ENCODE measurements at regions not wholly inside any gene's neighbourhood (a gene's known extent, or its start where the extent isn't known, plus 50 kb on each side); places are given as distances from the start of the nearest gene placed in this dataset.

- no peak for TF ChIP-seq REST (IDR thresholded peaks at IDR 0.05)
- TF ChIP-seq ESRRA (IDR thresholded peaks at IDR 0.05; ENCODE audit: borderline replicate concordance, low read length), result no peak
- TF ChIP-seq GATA3 (IDR thresholded peaks at IDR 0.05; ENCODE audit: borderline replicate concordance), result no peak
- no peak for TF ChIP-seq ATOH8 (CRISPR knock-in tag; IDR thresholded peaks at IDR 0.05; ENCODE audit: low read depth)
- TF ChIP-seq RCOR1 (IDR thresholded peaks at IDR 0.05; ENCODE audit: low read depth, low read length), result no peak
- no peak for TF ChIP-seq ELK1 (IDR thresholded peaks at IDR 0.05; ENCODE audit: low read depth, low read length)
- no peak for TF ChIP-seq PBX3 (IDR thresholded peaks at IDR 0.05)
- no peak for TF ChIP-seq HMGXB4 (CRISPR knock-in tag; IDR thresholded peaks at IDR 0.05; ENCODE audit: borderline replicate concordance)
Measured at GRCh38 chr1:25028907-25029599, 99.0 kb upstream of the RUNX3 start (continued).

- H3K4me1 ChIP-seq, result no peaks in the 10 kb centered on the region; the same call in 2 of the 3 replicates
- no peaks in the 10 kb centered on the region for H3K9me3 ChIP-seq
- H3K4me3 ChIP-seq, result no peak overlapping the region
- WGBS (ENCODE audit: missing lambda C conversion rate), result 80% methylated on average over 12 of the region's 12 CpGs
- ChIA-PET POLR2A (no interaction called here), CTCF (interaction anchor here (0.6 to 1.8 kb wide), 2 partner anchors 9 to 74 kb away, joined by 3 to 11 read pairs; no protein-coding TSS in a partner anchor)
- ATAC-seq (no peak), DNase-seq (ENCODE audit: low read depth in 1 of 2, low spot score in 1 of 2) (no peak), FAIRE-seq (no peak)
- H3K4me2 ChIP-seq, result no peak overlapping the region
- H3K27ac ChIP-seq, result 0 out of 6 replicates have a peak overlapping the region, but pooled peaks of 1 of the 2 experiments have one; percentile 2
- TF ChIP-seq E2F6 (IDR thresholded peaks at IDR 0.05; ENCODE audit: borderline replicate concordance, low read depth) (no peak), SMC3 (IDR thresholded peaks at IDR 0.05) (no peak), GATA3 (IDR thresholded peaks at IDR 0.05; ENCODE audit: borderline replicate concordance) (no peak), ZC3H11A (IDR thresholded peaks at IDR 0.05) (no peak), MAZ (IDR thresholded peaks at IDR 0.05; ENCODE audit: borderline replicate concordance, low read depth, low read length) (no peak), FOXS1 (CRISPR knock-in tag; IDR thresholded peaks at IDR 0.05) (no peak), REST (IDR thresholded peaks at IDR 0.05) (no peak), TP53 (CRISPR knock-in tag; IDR thresholded peaks at IDR 0.05) (no peak), RNF2 (IDR thresholded peaks at IDR 0.05; ENCODE audit: borderline replicate concordance, low read depth) (no peak), ZFP36 (IDR thresholded peaks at IDR 0.05; ENCODE audit: borderline replicate concordance, partially characterized antibody) (no peak)
Measured at GRCh38 chr1:25028587-25028906, 98.5 kb upstream of the RUNX3 start.

Measured in A549 (cell line).